Peyer's patch (tissue), 4 donors: ENCODE measurements at regions not wholly inside any gene's neighbourhood (a gene's known extent, or its start where the extent isn't known, plus 50 kb on each side); places are given as distances from the start of the nearest gene placed in this dataset.

Experiments used
- DNase-seq, 3 donors: peaks; one replicate each; pipeline ENCODE4 v3.0.0-alpha.2; 2017 to 2019
- H3K27ac ChIP-seq, 4 donors: fragments of 200-600 bp; sonication (generic); one replicate each; pipeline ENCODE4 v1.5.1; 2016 to 2019
- H3K27me3 ChIP-seq, 2 donors: fragments of 200-600 bp; sonication (generic); one replicate each; pipeline ENCODE4 v1.5.1; 2019
- H3K36me3 ChIP-seq, 3 donors: fragments of 200-600 bp; sonication (generic); one replicate each; pipeline ENCODE4 v1.5.1; 2016 to 2019
- H3K4me1 ChIP-seq, 4 donors: fragments of 200-600 bp; sonication (generic); one replicate each; pipeline ENCODE4 v1.5.1; 2016 to 2019
- H3K4me3 ChIP-seq, 4 donors: fragments of 200-600 bp; sonication (generic); 1 replicate in 3 of 4; 2 replicates in 1 of 4; pipeline ENCODE4 v1.5.1; 2016 to 2019; ENCODE audit warnings: mild to moderate bottlenecking in 1 of 4
- H3K9me3 ChIP-seq, 4 donors: fragments of 200-600 bp; sonication (generic); one replicate each; pipeline ENCODE4 v1.5.1; 2016 to 2019; ENCODE audit warnings: mild to moderate bottlenecking in 1 of 4
- CTCF ChIP-seq, 6 experiments: fragments of 450-650 bp in 4 of 6; fragments of 200-600 bp in 2 of 6; sonication (generic) in 1 of 6; IDR thresholded peaks; one replicate each; pipeline ENCODE4 v1.5.1; 2017 to 2019; ENCODE audit warnings: antibody characterized with exemption in 6 of 6, mild to moderate bottlenecking in 3 of 6, moderate library complexity in 1 of 6
- POLR2A ChIP-seq, 2 donors: fragments of 450-650 bp; IDR thresholded peaks; one replicate each; pipeline ENCODE4 v1.5.1; 2017; ENCODE audit warnings: antibody characterized with exemption in 2 of 2, mild to moderate bottlenecking in 2 of 2, moderate library complexity in 2 of 2

- DNase-seq, result no peak
- H3K27me3 ChIP-seq, result no peaks in the 10 kb centered on the region
- no peak overlapping the region for H3K27ac ChIP-seq
- no peaks in the 10 kb centered on the region for H3K4me1 ChIP-seq
- TF ChIP-seq CTCF (IDR thresholded peaks at IDR 0.05), result no peak
- no peak for TF ChIP-seq POLR2A (IDR thresholded peaks at IDR 0.05)
- H3K36me3 ChIP-seq, result no peaks in the 10 kb centered on the region
- no peak overlapping the region for H3K4me3 ChIP-seq
- no peaks in the 10 kb centered on the region for H3K9me3 ChIP-seq
Measured at GRCh38 chr18:60200558-60200957, 172.0 kb downstream of the MC4R start.

GRCh38 chr18:60199505-60199904 lies 173.1 kb downstream of the MC4R start:
- H3K4me3 ChIP-seq, result no peak overlapping the region
- H3K27ac ChIP-seq, result no peak overlapping the region
- H3K36me3 ChIP-seq, result no peaks in the 10 kb centered on the region
- TF ChIP-seq POLR2A (IDR thresholded peaks at IDR 0.05) (no peak), CTCF (IDR thresholded peaks at IDR 0.05) (no peak)
- no peaks in the 10 kb centered on the region for H3K27me3 ChIP-seq
- no peaks in the 10 kb centered on the region for H3K4me1 ChIP-seq
- no peaks in the 10 kb centered on the region for H3K9me3 ChIP-seq
- DNase-seq, result no peak

- Histone ChIP-seq H3K4me1 (no peaks in the 10 kb centered on the region), H3K27me3 (no peaks in the 10 kb centered on the region), H3K36me3 (no peaks in the 10 kb centered on the region), H3K4me3 (no peak overlapping the region), H3K27ac (no peak overlapping the region), H3K9me3 (no peaks in the 10 kb centered on the region)
- TF ChIP-seq CTCF (IDR thresholded peaks at IDR 0.05), result no peak
- TF ChIP-seq POLR2A (IDR thresholded peaks at IDR 0.05), result no peak
- no peak for DNase-seq
Measured at GRCh38 chr18:60197671-60198462, 174.7 kb downstream of the MC4R start.

GRCh38 chr18:60196836-60197606 lies 175.6 kb downstream of the MC4R start:
- Histone ChIP-seq H3K9me3 (no peaks in the 10 kb centered on the region), H3K27ac (no peak overlapping the region), H3K4me1 (no peaks in the 10 kb centered on the region), H3K27me3 (no peaks in the 10 kb centered on the region), H3K36me3 (no peaks in the 10 kb centered on the region), H3K4me3 (no peak overlapping the region)
- no peak for TF ChIP-seq POLR2A (IDR thresholded peaks at IDR 0.05)
- TF ChIP-seq CTCF (IDR thresholded peaks at IDR 0.05), result no peak
- DNase-seq, result no peak

GRCh38 chr18:60193780-60194179 lies 178.8 kb downstream of the MC4R start:
- no peaks in the 10 kb centered on the region for H3K4me1 ChIP-seq
- TF ChIP-seq CTCF (IDR thresholded peaks at IDR 0.05) (no peak), POLR2A (IDR thresholded peaks at IDR 0.05) (no peak)
- H3K27me3 ChIP-seq, result no peaks in the 10 kb centered on the region
- no peaks in the 10 kb centered on the region for H3K9me3 ChIP-seq
- H3K36me3 ChIP-seq, result no peaks in the 10 kb centered on the region
- no peak overlapping the region for H3K4me3 ChIP-seq
- no peak overlapping the region for H3K27ac ChIP-seq
- no peak for DNase-seq
